GM23248 (cell line): ENCODE measurements at regions not wholly inside any gene's neighbourhood (a gene's known extent, or its start where the extent isn't known, plus 50 kb on each side); places are given as distances from the start of the nearest gene placed in this dataset.
A peak's percentile ranks its signal among the peaks of the same experiment; 100 is the strongest.

Experiments
- DNase-seq: peaks from one replicate; pipeline ENCODE4 v3.0.0-alpha.2; 2015
- H2AFZ ChIP-seq: fragments of 200-600 bp; sonication (generic); 2 replicates; pipeline ENCODE4 v1.6.1; 2016; ENCODE audit warnings: antibody characterized with exemption
- H3F3A ChIP-seq: fragments of 200-600 bp; sonication (generic); 2 replicates; pipeline ENCODE4 v1.6.1; 2016; ENCODE audit warnings: mild to moderate bottlenecking, antibody characterized with exemption, mixed run types; ENCODE audit not compliant: insufficient read depth
- H3K27ac ChIP-seq: fragments of 200-600 bp; sonication (generic); 2 replicates; pipeline ENCODE4 v1.5.1; 2016; ENCODE audit warnings: mild to moderate bottlenecking
- H3K27me3 ChIP-seq: fragments of 200-600 bp; sonication (generic); replicated peaks from 2 replicates; pipeline ENCODE4 v1.6.1; 2016; ENCODE audit warnings: mild to moderate bottlenecking; ENCODE audit not compliant: insufficient read depth
- H3K36me3 ChIP-seq: fragments of 200-600 bp; sonication (generic); 2 replicates; pipeline ENCODE4 v1.6.1; 2016; ENCODE audit warnings: low read depth, mild to moderate bottlenecking
- H3K4me1 ChIP-seq: fragments of 200-600 bp; sonication (generic); 2 replicates; pipeline ENCODE4 v1.6.1; 2016; ENCODE audit warnings: mild to moderate bottlenecking; ENCODE audit not compliant: insufficient read depth
- H3K4me2 ChIP-seq: fragments of 200-600 bp; sonication (generic); one replicate; pipeline ENCODE4 v1.6.1; 2016; ENCODE audit warnings: mild to moderate bottlenecking; ENCODE audit not compliant: unreplicated experiment
- H3K4me3 ChIP-seq: fragments of 200-600 bp; sonication (generic); 2 replicates; pipeline ENCODE4 v1.5.1; 2016; ENCODE audit warnings: mild to moderate bottlenecking
- H3K79me2 ChIP-seq: fragments of 200-600 bp; sonication (generic); 2 replicates; pipeline ENCODE4 v1.6.1; 2016; ENCODE audit warnings: mild to moderate bottlenecking; ENCODE audit not compliant: insufficient read depth
- H3K9ac ChIP-seq: fragments of 200-600 bp; sonication (generic); 2 replicates; pipeline ENCODE4 v1.6.1; 2016; ENCODE audit warnings: mild to moderate bottlenecking
- H3K9me2 ChIP-seq: fragments of 200-600 bp; sonication (generic); 2 replicates; pipeline ENCODE4 v1.6.1; 2016; ENCODE audit warnings: mixed run types, mild to moderate bottlenecking, moderate library complexity; ENCODE audit not compliant: insufficient read depth
- H3K9me3 ChIP-seq: fragments of 200-600 bp; sonication (generic); one replicate; pipeline ENCODE4 v1.6.1; 2017; ENCODE audit warnings: low read depth
- H4K20me1 ChIP-seq: fragments of 200-600 bp; sonication (generic); 2 replicates; pipeline ENCODE4 v1.6.0; 2016; ENCODE audit not compliant: insufficient read depth
- EZH2 ChIP-seq: fragments of 200-600 bp; sonication (generic); IDR thresholded peaks from 2 replicates; pipeline ENCODE4 v1.6.1; 2018; ENCODE audit warnings: antibody characterized with exemption, mild to moderate bottlenecking; ENCODE audit not compliant: insufficient read depth, poor library complexity, severe bottlenecking
- EZH2phosphoT487 ChIP-seq: fragments of 200-600 bp; sonication (generic); IDR thresholded peaks from 2 replicates; pipeline ENCODE4 v1.6.1; 2018; ENCODE audit warnings: antibody characterized with exemption, moderate library complexity, mild to moderate bottlenecking, low read depth; ENCODE audit not compliant: insufficient read depth
- WGBS, 2 experiments: methylation state at CpG; one replicate each; pipeline ENCODE4 v1.1.6; 2015 to 2017; ENCODE audit warnings: low lambda C conversion rate in 2 of 2, low coverage in 1 of 2; ENCODE audit errors: missing lambda C conversion rate in 2 of 2; 5-methylcytosine and 5-hydroxymethylcytosine counted together
- in situ Hi-C: fragments of 300-500 bp; cut with MboI; formaldehyde crosslinking; loops from 2 replicates; pipeline ENCODE4 v1.15.0; 2020

GRCh38 chr9:88596376-88596775 is 61.4 kb downstream of the NXNL2 start:
- H3K9me3 ChIP-seq = no peaks in the 10 kb centered on the region
- 89 to 90% methylated on average over 5 of the region's 5 CpGs for WGBS, 2 experiments
- no peak overlapping the region for H3K4me2 ChIP-seq
- no peaks in the 10 kb centered on the region for H3F3A ChIP-seq
- H3K4me3 ChIP-seq = no peak overlapping the region
- H3K9ac ChIP-seq = no peak overlapping the region
- no peaks in the 10 kb centered on the region for H3K4me1 ChIP-seq
- DNase-seq = no peak
- H3K36me3 ChIP-seq = no peaks in the 10 kb centered on the region
- in situ Hi-C loops = loop anchor here (10.0 kb wide), 1 partner anchor 688 kb away; no protein-coding TSS in a partner anchor
- no peaks in the 10 kb centered on the region for H3K9me2 ChIP-seq
- no peaks in the 10 kb centered on the region for H3K27me3 ChIP-seq
- no peak overlapping the region for H3K27ac ChIP-seq
- H2AFZ ChIP-seq = no peak overlapping the region
- no peak for TF ChIP-seq EZH2phosphoT487
- no peak for TF ChIP-seq EZH2
- H4K20me1 ChIP-seq = no peaks in the 10 kb centered on the region
- no peaks in the 10 kb centered on the region for H3K79me2 ChIP-seq

- Histone ChIP-seq H4K20me1 (no peaks in the 10 kb centered on the region), H3K4me2 (no peak overlapping the region), H3K79me2 (no peaks in the 10 kb centered on the region), H2AFZ (no peak overlapping the region), H3K9ac (no peak overlapping the region), H3K9me3 (no peaks in the 10 kb centered on the region), H3K27ac (no peak overlapping the region), H3K36me3 (no peaks in the 10 kb centered on the region), H3F3A (peaks cover 7% of the 10 kb centered on the region; the same call in 1 of the 2 replicates), H3K9me2 (no peaks in the 10 kb centered on the region), H3K4me3 (no peak overlapping the region), H3K27me3 (no peaks in the 10 kb centered on the region), H3K4me1 (peaks cover 16% of the 10 kb centered on the region)
- in situ Hi-C loops = no loop called here
- no peak for TF ChIP-seq EZH2phosphoT487
- TF ChIP-seq EZH2 = no peak
- WGBS, 2 experiments = 62 to 67% methylated on average over 3 of the region's 3 CpGs
- no peak for DNase-seq
Measured at GRCh38 chr9:88604836-88605511, 70.0 kb downstream of the NXNL2 start.

GRCh38 chr9:88605512-88606362 is 70.8 kb downstream of the NXNL2 start:
- Histone ChIP-seq H3F3A (peaks cover 7% of the 10 kb centered on the region; the same call in 1 of the 2 replicates), H3K9me3 (no peaks in the 10 kb centered on the region), H3K4me1 (peaks cover 16% of the 10 kb centered on the region), H3K4me2 (no peak overlapping the region), H4K20me1 (no peaks in the 10 kb centered on the region), H3K79me2 (no peaks in the 10 kb centered on the region), H3K36me3 (no peaks in the 10 kb centered on the region), H3K9ac (no peak overlapping the region), H2AFZ (no peak overlapping the region), H3K9me2 (no peaks in the 10 kb centered on the region), H3K27ac (no peak overlapping the region), H3K4me3 (no peak overlapping the region), H3K27me3 (no peaks in the 10 kb centered on the region)
- in situ Hi-C loops = no loop called here
- TF ChIP-seq EZH2 (no peak), EZH2phosphoT487 (no peak)
- 26 to 28% methylated on average over 8 of the region's 8 CpGs for WGBS, 2 experiments
- peak; percentile 45 for DNase-seq

GRCh38 chr9:88614359-88614758 is 79.4 kb downstream of the NXNL2 start:
- Histone ChIP-seq H3K9me3 (peaks cover 9% of the 10 kb centered on the region), H2AFZ (no peak overlapping the region), H3K36me3 (peaks cover 6% of the 10 kb centered on the region), H4K20me1 (no peaks in the 10 kb centered on the region), H3K27me3 (no peaks in the 10 kb centered on the region), H3K4me3 (no peak overlapping the region), H3K79me2 (no peaks in the 10 kb centered on the region), H3K4me2 (no peak overlapping the region), H3K4me1 (no peaks in the 10 kb centered on the region), H3F3A (no peaks in the 10 kb centered on the region), H3K9me2 (no peaks in the 10 kb centered on the region), H3K9ac (no peak overlapping the region), H3K27ac (no peak overlapping the region)
- DNase-seq = no peak
- in situ Hi-C loops = no loop called here
- TF ChIP-seq EZH2 (no peak), EZH2phosphoT487 (no peak)
- 94 to 95% methylated on average over 3 of the region's 3 CpGs for WGBS, 2 experiments
